ENCODE measurements at regions not wholly inside any gene's neighbourhood (a gene's known extent, or its start where the extent isn't known, plus 50 kb on each side); places are given as distances from the start of the nearest gene placed in this dataset.

GRCh38 chr2:234752966-234753365 lies 198.9 kb upstream of the SH3BP4 start:
- Mint-ChIP-seq H3K27ac (ENCODE audit: unreplicated experiment) (no peak overlapping the region), H3K4me1 (ENCODE audit: low read depth, unreplicated experiment) (no peaks in the 10 kb centered on the region), H3K9me3 (ENCODE audit: unreplicated experiment) (no peaks in the 10 kb centered on the region), H3K27me3 (ENCODE audit: insufficient read depth, unreplicated experiment) (no peaks in the 10 kb centered on the region), H3K36me3 (ENCODE audit: insufficient read depth, unreplicated experiment) (no peaks in the 10 kb centered on the region), H3K4me3 (ENCODE audit: unreplicated experiment) (no peak overlapping the region)
- intact Hi-C loops (cut with micrococcal nuclease; ENCODE audit: unreplicated experiment): no loop called here
- DNase-seq: no peak
- no peaks in the 10 kb centered on the region for H3K4me1 ChIP-seq
- BruUV-seq (replicated peaks): no TSS peak
- ChIA-PET POLR2A (no interaction called here), CTCF (no interaction called here)
- no peaks in the 10 kb centered on the region for H3K27me3 ChIP-seq (replicated peaks; ENCODE audit: control insufficient read depth, insufficient read depth, low read length)
- no peak overlapping the region for H3K4me3 ChIP-seq (ENCODE audit: low read depth, low read length)
- H3K9me3 ChIP-seq: no peaks in the 10 kb centered on the region
- no peaks in the 10 kb centered on the region for H3K36me3 ChIP-seq (ENCODE audit: control insufficient read depth, insufficient read depth, low read length)
- no peak for TF ChIP-seq CTCF (IDR thresholded peaks at IDR 0.05; ENCODE audit: insufficient read depth in 1 of 2, low read depth in 1 of 2, low read length in 1 of 2, severe bottlenecking in 1 of 2, unreplicated experiment in 1 of 2)

DNA sequence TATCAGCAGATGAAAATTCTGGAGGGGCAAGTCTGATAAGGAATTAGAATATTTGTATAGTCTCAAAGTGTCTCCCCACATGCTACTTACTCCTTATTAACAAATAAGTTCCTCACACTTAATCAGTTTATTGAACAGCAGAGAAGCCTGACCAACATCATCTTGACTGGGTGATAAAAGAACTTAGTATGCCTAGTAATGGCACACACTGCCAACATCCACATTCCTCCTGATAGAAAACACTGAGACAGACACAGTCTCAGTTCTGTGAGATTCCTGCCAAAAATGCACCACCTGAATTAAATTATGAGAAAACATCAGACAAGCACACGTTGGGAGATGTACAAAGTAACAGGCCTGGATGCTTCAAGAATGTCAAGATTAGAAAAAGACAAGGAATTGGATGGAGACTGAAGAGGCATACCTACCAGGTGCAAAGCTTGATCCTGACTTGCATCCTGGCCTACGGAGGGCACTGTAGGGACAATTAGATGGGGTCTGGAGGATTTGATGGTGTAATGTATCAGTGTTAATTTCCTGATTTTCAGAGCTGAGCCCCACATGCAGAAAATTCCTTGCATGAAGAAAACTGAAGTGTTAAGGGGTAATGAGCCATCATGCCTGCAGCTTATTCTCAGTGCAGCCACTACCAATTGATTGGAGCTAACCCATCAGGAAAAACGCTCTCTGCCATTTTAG lies 200.4 kb upstream of the SH3BP4 start:
- no peak overlapping the region for H3K4me3 Mint-ChIP-seq (ENCODE audit: unreplicated experiment)
- no peak for DNase-seq
- Histone ChIP-seq H3K4me3 (ENCODE audit: low read depth, low read length) (no peak overlapping the region), H3K36me3 (ENCODE audit: control insufficient read depth, insufficient read depth, low read length) (no peaks in the 10 kb centered on the region), H3K9me3 (no peaks in the 10 kb centered on the region), H3K4me1 (no peaks in the 10 kb centered on the region), H3K27me3 (replicated peaks; ENCODE audit: control insufficient read depth, insufficient read depth, low read length) (no peaks in the 10 kb centered on the region)
- H3K36me3 Mint-ChIP-seq (ENCODE audit: insufficient read depth, unreplicated experiment): no peaks in the 10 kb centered on the region
- no peaks in the 10 kb centered on the region for H3K4me1 Mint-ChIP-seq (ENCODE audit: low read depth, unreplicated experiment)
- H3K27ac Mint-ChIP-seq (ENCODE audit: unreplicated experiment): no peak overlapping the region
- TF ChIP-seq CTCF (IDR thresholded peaks at IDR 0.05; ENCODE audit: insufficient read depth in 1 of 2, low read depth in 1 of 2, low read length in 1 of 2, severe bottlenecking in 1 of 2, unreplicated experiment in 1 of 2): no peak
- H3K9me3 Mint-ChIP-seq (ENCODE audit: unreplicated experiment): no peaks in the 10 kb centered on the region
- intact Hi-C loops (cut with micrococcal nuclease; ENCODE audit: unreplicated experiment): no loop called here
- no peaks in the 10 kb centered on the region for H3K27me3 Mint-ChIP-seq (ENCODE audit: insufficient read depth, unreplicated experiment)
- BruUV-seq (replicated peaks): no TSS peak
- ChIA-PET POLR2A (no interaction called here), CTCF (no interaction called here)

DNA sequence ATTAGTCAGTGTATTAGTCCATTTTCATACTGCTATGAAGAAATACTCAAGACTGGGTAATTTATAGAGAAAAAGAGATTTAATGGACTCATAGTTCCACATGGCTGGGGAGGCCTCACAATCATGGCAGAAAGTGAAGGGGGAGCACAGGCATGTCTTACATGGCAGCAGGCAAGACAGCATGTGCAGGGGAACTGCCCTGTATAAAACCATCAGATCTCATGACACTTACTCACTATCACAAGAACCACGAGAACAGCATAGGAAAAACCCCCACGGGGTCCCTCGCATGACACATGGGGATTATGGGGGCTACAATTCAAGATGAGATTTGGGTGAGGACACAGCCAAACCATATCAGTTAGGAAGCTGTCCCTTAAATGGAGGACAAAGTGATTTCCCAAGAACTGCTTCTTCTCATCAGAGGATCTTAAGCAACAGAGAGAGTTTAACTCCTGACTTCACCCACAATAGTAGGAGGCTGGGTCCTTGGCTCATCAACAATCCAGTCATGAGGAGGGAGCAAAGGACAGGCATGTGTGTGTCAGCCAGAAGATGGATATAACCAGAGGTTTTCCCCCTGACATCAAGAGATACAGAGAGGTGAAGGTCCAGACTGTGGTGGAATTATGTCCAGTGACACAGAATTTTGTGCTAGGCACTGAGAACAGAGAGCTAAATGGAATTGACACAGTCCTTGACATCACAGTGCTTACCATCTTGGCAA lies 203.8 kb upstream of the SH3BP4 start:
- H3K4me3 Mint-ChIP-seq (ENCODE audit: unreplicated experiment): no peak overlapping the region
- no peak for TF ChIP-seq CTCF (IDR thresholded peaks at IDR 0.05; ENCODE audit: insufficient read depth in 1 of 2, low read depth in 1 of 2, low read length in 1 of 2, severe bottlenecking in 1 of 2, unreplicated experiment in 1 of 2)
- ChIA-PET POLR2A (no interaction called here), CTCF (no interaction called here)
- no peaks in the 10 kb centered on the region for H3K36me3 Mint-ChIP-seq (ENCODE audit: insufficient read depth, unreplicated experiment)
- no peaks in the 10 kb centered on the region for H3K9me3 Mint-ChIP-seq (ENCODE audit: unreplicated experiment)
- H3K27me3 ChIP-seq (replicated peaks; ENCODE audit: control insufficient read depth, insufficient read depth, low read length): no peaks in the 10 kb centered on the region
- no TSS peak for BruUV-seq (replicated peaks)
- no peak overlapping the region for H3K27ac Mint-ChIP-seq (ENCODE audit: unreplicated experiment)
- H3K9me3 ChIP-seq: no peaks in the 10 kb centered on the region
- H3K4me3 ChIP-seq (ENCODE audit: low read depth, low read length): no peak overlapping the region
- no peaks in the 10 kb centered on the region for H3K27me3 Mint-ChIP-seq (ENCODE audit: insufficient read depth, unreplicated experiment)
- intact Hi-C loops (cut with micrococcal nuclease; ENCODE audit: unreplicated experiment): no loop called here
- H3K4me1 Mint-ChIP-seq (ENCODE audit: low read depth, unreplicated experiment): no peaks in the 10 kb centered on the region
- H3K4me1 ChIP-seq: no peaks in the 10 kb centered on the region
- DNase-seq: no peak
- H3K36me3 ChIP-seq (ENCODE audit: control insufficient read depth, insufficient read depth, low read length): no peaks in the 10 kb centered on the region
